ENCODE measurements at regions not wholly inside any gene's neighbourhood (a gene's known extent, or its start where the extent isn't known, plus 50 kb on each side); places are given as distances from the start of the nearest gene placed in this dataset.

DNA sequence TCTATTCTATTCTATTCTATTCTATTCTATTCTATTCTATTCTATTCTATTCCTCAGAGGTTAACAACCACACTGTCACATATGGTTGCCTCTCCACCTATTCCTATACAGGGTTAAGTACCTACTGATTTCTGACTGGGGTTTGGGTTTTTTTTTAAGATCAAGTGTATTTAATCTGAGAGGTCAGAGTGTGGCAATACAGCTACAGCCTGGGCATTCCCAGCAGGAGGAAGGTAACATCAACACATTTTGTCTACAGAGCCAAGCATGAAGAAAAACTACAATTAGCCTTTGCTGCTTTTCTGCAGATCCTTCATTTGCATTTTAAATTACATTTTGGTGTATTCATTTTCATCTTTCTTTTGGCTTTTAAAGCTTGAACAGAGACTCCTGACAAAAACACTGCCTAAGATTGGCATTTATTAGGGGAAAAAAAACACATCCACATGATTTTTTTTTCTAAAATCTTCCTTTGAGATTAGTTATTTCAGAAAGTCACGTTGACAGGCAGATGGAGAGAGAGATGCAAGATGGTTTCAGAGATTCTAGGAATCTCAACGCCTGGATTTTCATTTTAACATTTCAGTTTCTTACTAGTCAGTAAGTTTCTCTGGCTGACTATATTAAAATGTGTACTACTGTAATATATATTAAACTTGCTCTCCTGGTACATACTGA is 255.9 kb upstream of the TET2 start:
- 36 to 42% methylated on average over 2 of the region's 2 CpGs for WGBS, 2 donors
- no peak for TF ChIP-seq POLR2A (IDR thresholded peaks at IDR 0.05)
- TF ChIP-seq, protein P1, sequence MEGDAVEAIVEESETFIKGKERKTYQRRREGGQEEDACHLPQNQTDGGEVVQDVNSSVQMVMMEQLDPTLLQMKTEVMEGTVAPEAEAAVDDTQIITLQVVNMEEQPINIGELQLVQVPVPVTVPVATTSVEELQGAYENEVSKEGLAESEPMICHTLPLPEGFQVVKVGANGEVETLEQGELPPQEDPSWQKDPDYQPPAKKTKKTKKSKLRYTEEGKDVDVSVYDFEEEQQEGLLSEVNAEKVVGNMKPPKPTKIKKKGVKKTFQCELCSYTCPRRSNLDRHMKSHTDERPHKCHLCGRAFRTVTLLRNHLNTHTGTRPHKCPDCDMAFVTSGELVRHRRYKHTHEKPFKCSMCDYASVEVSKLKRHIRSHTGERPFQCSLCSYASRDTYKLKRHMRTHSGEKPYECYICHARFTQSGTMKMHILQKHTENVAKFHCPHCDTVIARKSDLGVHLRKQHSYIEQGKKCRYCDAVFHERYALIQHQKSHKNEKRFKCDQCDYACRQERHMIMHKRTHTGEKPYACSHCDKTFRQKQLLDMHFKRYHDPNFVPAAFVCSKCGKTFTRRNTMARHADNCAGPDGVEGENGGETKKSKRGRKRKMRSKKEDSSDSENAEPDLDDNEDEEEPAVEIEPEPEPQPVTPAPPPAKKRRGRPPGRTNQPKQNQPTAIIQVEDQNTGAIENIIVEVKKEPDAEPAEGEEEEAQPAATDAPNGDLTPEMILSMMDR (IDR thresholded peaks at IDR 0.05), result no peak

DNA sequence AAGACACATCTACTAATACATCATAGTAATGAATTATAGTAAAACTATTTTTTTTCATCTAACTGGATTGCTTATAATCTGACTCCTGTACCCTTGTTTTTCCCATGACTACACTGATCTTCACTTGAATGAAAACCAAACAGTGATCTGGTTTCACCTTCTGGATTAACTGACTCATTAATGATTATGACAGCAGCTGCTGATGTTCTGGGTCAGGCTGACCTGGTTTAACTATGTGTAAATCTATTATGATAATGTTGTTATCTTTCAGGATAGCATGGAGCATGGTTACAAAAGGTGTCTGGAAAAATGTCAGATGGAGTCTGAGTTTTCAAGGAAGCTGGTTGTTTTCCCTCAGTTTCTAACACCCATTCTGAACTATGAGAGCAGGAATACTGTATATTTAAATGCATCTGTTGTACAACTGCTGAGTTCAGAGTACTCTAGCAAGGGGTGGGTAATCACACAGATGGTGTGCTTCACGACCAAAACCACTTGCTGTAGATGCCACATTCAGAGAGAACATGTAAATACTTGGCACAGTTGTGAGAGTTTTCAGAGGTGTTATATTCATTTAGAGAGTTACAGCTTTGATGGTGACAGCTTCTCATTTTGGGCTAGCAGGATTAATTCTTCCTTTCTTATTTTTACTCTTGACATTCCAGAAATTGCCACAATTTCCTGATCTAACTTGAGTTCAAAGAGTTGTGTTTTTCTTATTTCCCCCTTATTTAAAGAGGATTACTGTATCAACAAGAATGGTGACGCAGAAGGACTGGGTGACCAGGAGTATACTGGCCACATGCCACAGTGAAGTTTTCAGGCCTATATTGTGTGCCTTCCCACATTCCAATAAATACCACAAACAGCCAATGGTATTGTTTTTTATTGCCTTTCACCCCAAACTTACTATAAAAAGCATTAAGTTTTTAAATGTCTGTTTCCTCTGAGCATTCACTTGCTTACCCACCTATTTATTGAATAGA is 249.7 kb upstream of the TET2 start:
- no peaks in the 10 kb centered on the region for H3K27me3 ChIP-seq
- TF ChIP-seq, protein P1 (IDR thresholded peaks at IDR 0.05), result no peak
- no peak for TF ChIP-seq POLR2A (IDR thresholded peaks at IDR 0.05)
- H3K4me3 ChIP-seq, result no peak overlapping the region
- no peaks in the 10 kb centered on the region for H3K9me3 ChIP-seq
- WGBS, 2 donors, result 41 to 45% methylated on average over 2 of the region's 2 CpGs
- H3K27ac ChIP-seq, result no peak overlapping the region
- DNase-seq (no peak), ATAC-seq (no peak)
- no peaks in the 10 kb centered on the region for H3K36me3 ChIP-seq (replicated peaks in 1 of 2; ENCODE audit: insufficient read depth in 1 of 2, low read depth in 2 of 2)
- H3K4me1 ChIP-seq, result no peaks in the 10 kb centered on the region
- intact Hi-C loops (cut with DNase I), result no loop called here

More for the DNA sequence above, 255.9 kb upstream of the TET2 start:
- ATAC-seq (no peak), DNase-seq (no peak)
- intact Hi-C loops (cut with DNase I), result no loop called here
- H3K27me3 ChIP-seq, result no peaks in the 10 kb centered on the region
- H3K36me3 ChIP-seq (replicated peaks in 1 of 2; ENCODE audit: insufficient read depth in 1 of 2, low read depth in 2 of 2), result no peaks in the 10 kb centered on the region
- H3K4me3 ChIP-seq, result no peak overlapping the region
- H3K9me3 ChIP-seq, result no peaks in the 10 kb centered on the region
- no peaks in the 10 kb centered on the region for H3K4me1 ChIP-seq
- no peak overlapping the region for H3K27ac ChIP-seq

DNA sequence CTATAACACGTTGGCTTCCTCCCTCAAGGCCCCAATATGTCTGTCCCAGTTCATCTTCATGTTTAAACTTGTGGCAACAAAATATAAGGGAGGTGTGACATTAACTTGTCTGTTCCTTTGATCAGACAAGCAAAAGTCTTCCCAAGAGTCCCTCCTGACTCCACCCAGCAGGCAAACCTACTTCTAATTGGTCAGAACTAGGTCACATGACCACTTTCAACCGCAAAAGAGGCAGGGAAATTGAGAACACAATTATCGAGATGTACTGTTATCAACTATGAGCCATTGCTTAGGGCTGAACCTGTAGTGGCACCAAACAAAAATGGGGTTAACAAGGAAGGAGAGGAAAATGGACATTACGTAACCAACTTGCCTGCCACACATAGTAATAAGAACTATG is 246.8 kb upstream of the TET2 start:
- ATAC-seq, result no peak
- Histone ChIP-seq H3K36me3 (replicated peaks in 1 of 2; ENCODE audit: insufficient read depth in 1 of 2, low read depth in 2 of 2) (no peaks in the 10 kb centered on the region), H3K4me3 (no peak overlapping the region), H3K27ac (no peak overlapping the region), H3K4me1 (no peaks in the 10 kb centered on the region), H3K27me3 (no peaks in the 10 kb centered on the region), H3K9me3 (no peaks in the 10 kb centered on the region)
- WGBS, 2 donors, result 77 to 78% methylated on average over 4 of the region's 4 CpGs
- no peak for DNase-seq
- intact Hi-C loops (cut with DNase I), result no loop called here
- TF ChIP-seq, protein P1 (IDR thresholded peaks at IDR 0.05), result no peak
- no peak for TF ChIP-seq POLR2A (IDR thresholded peaks at IDR 0.05)

DNA sequence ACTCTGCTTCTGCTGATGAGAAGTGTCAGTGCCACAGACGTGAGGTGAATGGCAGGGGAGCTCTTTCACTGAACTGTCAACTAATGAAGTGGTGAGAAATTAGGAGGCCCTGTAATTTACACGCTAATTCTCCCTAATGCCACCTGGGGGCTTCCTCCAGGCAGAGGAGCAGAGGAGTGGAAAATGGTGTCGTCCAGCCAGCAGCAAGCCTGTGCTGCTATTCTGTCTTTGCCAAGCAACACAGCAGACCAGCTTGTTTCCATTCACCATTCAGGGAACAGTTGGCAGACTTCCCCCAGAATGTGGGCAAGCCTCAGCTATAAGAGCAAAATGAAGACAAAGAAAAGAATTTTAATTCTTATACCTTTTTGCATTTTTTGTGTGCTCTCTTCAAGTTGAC is 245.2 kb upstream of the TET2 start:
- Histone ChIP-seq H3K27ac (no peak overlapping the region), H3K4me1 (no peaks in the 10 kb centered on the region), H3K36me3 (replicated peaks in 1 of 2; ENCODE audit: insufficient read depth in 1 of 2, low read depth in 2 of 2) (no peaks in the 10 kb centered on the region), H3K4me3 (no peak overlapping the region), H3K9me3 (no peaks in the 10 kb centered on the region), H3K27me3 (no peaks in the 10 kb centered on the region)
- ATAC-seq (no peak), DNase-seq (no peak)
- TF ChIP-seq, protein P1 (IDR thresholded peaks at IDR 0.05), result no peak
- TF ChIP-seq POLR2A (IDR thresholded peaks at IDR 0.05), result no peak
- 29 to 31% methylated on average over 3 of the region's 3 CpGs for WGBS, 2 donors
- intact Hi-C loops (cut with DNase I), result no loop called here
